Thyroid gland (tissue), 4 donors: ENCODE measurements at regions not wholly inside any gene's neighbourhood (a gene's known extent, or its start where the extent isn't known, plus 50 kb on each side); places are given as distances from the start of the nearest gene placed in this dataset.

Experiments
- DNase-seq, 2 donors: peaks; one replicate each; pipeline ENCODE4 v3.0.0-alpha.2; 2019
- H3K27ac ChIP-seq, 3 donors: fragments of 200-600 bp; sonication (generic); 1 replicate in 2 of 3; 2 replicates in 1 of 3; pipeline ENCODE4 v1.5.1; 2016 to 2019; ENCODE audit warnings: mild to moderate bottlenecking in 1 of 3, moderate library complexity in 1 of 3
- H3K27me3 ChIP-seq: fragments of 200-600 bp; sonication (generic); one replicate; pipeline ENCODE4 v1.5.1; 2019
- H3K36me3 ChIP-seq, 2 donors: fragments of 200-600 bp; sonication (generic); one replicate each; pipeline ENCODE4 v1.5.1; 2016 to 2019
- H3K4me1 ChIP-seq, 2 donors: fragments of 200-600 bp; sonication (generic); one replicate each; pipeline ENCODE4 v1.5.1; 2017 to 2019
- H3K4me3 ChIP-seq, 3 donors: fragments of 200-600 bp; sonication (generic); replicated peaks in 1 of 3; 1 replicate in 2 of 3; 2 replicates in 1 of 3; pipeline ENCODE4 v1.5.1; 2016; ENCODE audit warnings: mild to moderate bottlenecking in 1 of 3
- H3K9me3 ChIP-seq: fragments of 200-600 bp; sonication (generic); one replicate; pipeline ENCODE4 v1.5.1; 2017
- CTCF ChIP-seq, 6 experiments: fragments of 200-600 bp in 3 of 6; fragments of 450-650 bp in 3 of 6; sonication (generic) in 3 of 6; IDR thresholded peaks; one replicate each; pipeline ENCODE4 v1.5.1; 2016 to 2019; ENCODE audit warnings: antibody characterized with exemption in 6 of 6, mild to moderate bottlenecking in 2 of 6, inconsistent platforms in 1 of 6, moderate library complexity in 1 of 6
- POLR2A ChIP-seq, 2 donors: fragments of 450-650 bp; IDR thresholded peaks; one replicate each; pipeline ENCODE4 v1.6.1; 2017; ENCODE audit warnings: antibody characterized with exemption in 2 of 2, mild to moderate bottlenecking in 2 of 2, moderate library complexity in 1 of 2
- WGBS, 2 donors: methylation state at CpG; one replicate each; pipeline ENCODE4 v1.1.5; 2017; 5-methylcytosine and 5-hydroxymethylcytosine counted together
- intact Hi-C: fragments of 100-400 bp; cut with DNase I; formaldehyde crosslinking; loops from one replicate; pipeline ENCODE4 v1.15.1; 2023

- 84 to 85% methylated on average over 13 of the region's 13 CpGs for WGBS, 2 donors
- Histone ChIP-seq H3K4me1 (peaks cover 12 to 44% of the 10 kb centered on the region in 2 donors), H3K4me3 (no peak overlapping the region), H3K9me3 (no peaks in the 10 kb centered on the region), H3K36me3 (no peaks in the 10 kb centered on the region), H3K27ac (no peak overlapping the region), H3K27me3 (no peaks in the 10 kb centered on the region)
- no peak for TF ChIP-seq POLR2A (IDR thresholded peaks at IDR 0.05)
- TF ChIP-seq CTCF (IDR thresholded peaks at IDR 0.05): no peak
- DNase-seq: no peak
- intact Hi-C loops: no loop called here
Measured at GRCh38 chr5:171702135-171702770, 83.4 kb upstream of the SMIM23 start.

- Histone ChIP-seq H3K27me3 (no peaks in the 10 kb centered on the region), H3K4me3 (no peak overlapping the region), H3K27ac (peak overlapping the region in 2 of 3 donors; percentile 18 to 27), H3K4me1 (peaks cover 19 to 53% of the 10 kb centered on the region in 2 donors), H3K9me3 (no peaks in the 10 kb centered on the region), H3K36me3 (no peaks in the 10 kb centered on the region)
- 94 to 99% methylated on average over 10 to 11 of the region's 11 CpGs for WGBS, 2 donors
- intact Hi-C loops: no loop called here
- DNase-seq: no peak
- TF ChIP-seq CTCF (IDR thresholded peaks at IDR 0.05) (no peak), POLR2A (IDR thresholded peaks at IDR 0.05) (no peak)
Measured at GRCh38 chr5:171703146-171703545, 82.5 kb upstream of the SMIM23 start.

GRCh38 chr5:171705036-171705435 lies 80.6 kb upstream of the SMIM23 start:
- no peak for DNase-seq
- no peak for TF ChIP-seq POLR2A (IDR thresholded peaks at IDR 0.05)
- no peak for TF ChIP-seq CTCF (IDR thresholded peaks at IDR 0.05)
- H3K27me3 ChIP-seq: no peaks in the 10 kb centered on the region
- WGBS, 2 donors: 94 to 97% methylated on average over 4 to 6 of the region's 6 CpGs
- H3K36me3 ChIP-seq: no peaks in the 10 kb centered on the region
- intact Hi-C loops: no loop called here
- H3K4me1 ChIP-seq: peaks cover 20 to 48% of the 10 kb centered on the region in 2 donors
- no peak overlapping the region for H3K27ac ChIP-seq
- H3K9me3 ChIP-seq: no peaks in the 10 kb centered on the region
- no peak overlapping the region for H3K4me3 ChIP-seq

GRCh38 chr5:171705830-171706468 lies 79.7 kb upstream of the SMIM23 start:
- H3K27me3 ChIP-seq: no peaks in the 10 kb centered on the region
- no peaks in the 10 kb centered on the region for H3K9me3 ChIP-seq
- H3K4me3 ChIP-seq: no peak overlapping the region
- intact Hi-C loops: no loop called here
- TF ChIP-seq POLR2A (IDR thresholded peaks at IDR 0.05) (no peak), CTCF (IDR thresholded peaks at IDR 0.05) (no peak)
- H3K36me3 ChIP-seq: no peaks in the 10 kb centered on the region
- peaks cover 20 to 39% of the 10 kb centered on the region in 2 donors for H3K4me1 ChIP-seq
- DNase-seq: no peak
- WGBS, 2 donors: 91 to 92% methylated on average over 7 of the region's 7 CpGs
- H3K27ac ChIP-seq: no peak overlapping the region

- intact Hi-C loops: no loop called here
- TF ChIP-seq CTCF (IDR thresholded peaks at IDR 0.05): no peak
- no peak for TF ChIP-seq POLR2A (IDR thresholded peaks at IDR 0.05)
- H3K27ac ChIP-seq: peak overlapping the region in 2 of 3 donors; percentile 4 to 47
- H3K9me3 ChIP-seq: no peaks in the 10 kb centered on the region
- H3K27me3 ChIP-seq: no peaks in the 10 kb centered on the region
- H3K36me3 ChIP-seq: no peaks in the 10 kb centered on the region
- peaks cover 14 to 34% of the 10 kb centered on the region in 2 donors for H3K4me1 ChIP-seq
- H3K4me3 ChIP-seq: no peak overlapping the region
- WGBS, 2 donors: 90 to 93% methylated on average over 2 of the region's 2 CpGs
- DNase-seq: no peak
Measured at GRCh38 chr5:171706736-171707441, 78.7 kb upstream of the SMIM23 start.
